ENCODE measurements at regions not wholly inside any gene's neighbourhood (a gene's known extent, or its start where the extent isn't known, plus 50 kb on each side); places are given as distances from the start of the nearest gene placed in this dataset.

DNA sequence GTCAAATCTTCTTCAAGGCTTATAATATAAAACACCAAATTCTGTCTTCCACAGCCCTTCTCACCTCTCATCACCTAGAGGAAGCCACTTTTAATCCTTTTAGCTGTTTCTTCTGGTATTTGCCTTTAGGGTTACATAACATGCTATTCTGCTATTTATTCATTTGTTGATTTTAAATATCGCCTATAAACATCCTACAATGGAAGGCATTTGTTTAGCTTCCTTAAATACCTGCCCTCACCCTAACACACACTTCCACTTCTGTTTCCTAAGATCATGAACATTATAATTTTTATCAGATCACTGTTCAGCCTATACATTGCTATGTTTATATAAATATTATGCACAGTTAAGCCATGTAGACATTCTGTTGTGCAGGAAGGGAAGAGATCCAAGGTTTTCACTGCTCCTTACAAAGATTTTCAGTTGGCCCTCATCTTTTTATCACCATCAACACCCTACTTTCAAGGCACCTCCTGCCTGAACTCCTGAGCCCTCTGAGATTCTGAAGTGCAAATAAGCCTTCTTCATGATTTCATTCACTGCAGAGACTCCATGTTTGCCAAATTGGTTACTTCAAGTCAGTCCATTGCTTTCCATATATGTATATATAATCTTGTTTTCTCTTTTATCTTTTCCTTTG lies 356.9 kb upstream of the ACTBL2 start:
- no peaks in the 10 kb centered on the region for H3K9me2 ChIP-seq (replicated peaks; ENCODE audit: insufficient read depth)
- H3K4me1 ChIP-seq (ENCODE audit: insufficient read depth) = peaks cover 10% of the 10 kb centered on the region
- DNase-seq (ENCODE audit: low spot score) = no peak
- H3K27me3 ChIP-seq = no peaks in the 10 kb centered on the region
- H2AFZ ChIP-seq = no peak overlapping the region
- H3K36me3 ChIP-seq (replicated peaks; ENCODE audit: insufficient read depth, low read depth) = no peaks in the 10 kb centered on the region
- no peaks in the 10 kb centered on the region for H3K9me3 ChIP-seq (ENCODE audit: low read depth)
- no peak overlapping the region for H3K4me3 ChIP-seq
- no peaks in the 10 kb centered on the region for H3K79me2 ChIP-seq
- no peak for TF ChIP-seq EZH2phosphoT487 (IDR thresholded peaks at IDR 0.05; ENCODE audit: low read depth, severe bottlenecking, unreplicated experiment)
- TF ChIP-seq, protein P1, sequence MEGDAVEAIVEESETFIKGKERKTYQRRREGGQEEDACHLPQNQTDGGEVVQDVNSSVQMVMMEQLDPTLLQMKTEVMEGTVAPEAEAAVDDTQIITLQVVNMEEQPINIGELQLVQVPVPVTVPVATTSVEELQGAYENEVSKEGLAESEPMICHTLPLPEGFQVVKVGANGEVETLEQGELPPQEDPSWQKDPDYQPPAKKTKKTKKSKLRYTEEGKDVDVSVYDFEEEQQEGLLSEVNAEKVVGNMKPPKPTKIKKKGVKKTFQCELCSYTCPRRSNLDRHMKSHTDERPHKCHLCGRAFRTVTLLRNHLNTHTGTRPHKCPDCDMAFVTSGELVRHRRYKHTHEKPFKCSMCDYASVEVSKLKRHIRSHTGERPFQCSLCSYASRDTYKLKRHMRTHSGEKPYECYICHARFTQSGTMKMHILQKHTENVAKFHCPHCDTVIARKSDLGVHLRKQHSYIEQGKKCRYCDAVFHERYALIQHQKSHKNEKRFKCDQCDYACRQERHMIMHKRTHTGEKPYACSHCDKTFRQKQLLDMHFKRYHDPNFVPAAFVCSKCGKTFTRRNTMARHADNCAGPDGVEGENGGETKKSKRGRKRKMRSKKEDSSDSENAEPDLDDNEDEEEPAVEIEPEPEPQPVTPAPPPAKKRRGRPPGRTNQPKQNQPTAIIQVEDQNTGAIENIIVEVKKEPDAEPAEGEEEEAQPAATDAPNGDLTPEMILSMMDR (IDR thresholded peaks at IDR 0.05; ENCODE audit: poor library complexity) = no peak
- no peak for TF ChIP-seq EZH2 (IDR thresholded peaks at IDR 0.05; ENCODE audit: borderline replicate concordance)
- 87% methylated on average over 1 of the region's 1 CpG for WGBS (ENCODE audit: low lambda C conversion rate, missing lambda C conversion rate)
- H4K20me1 ChIP-seq (ENCODE audit: insufficient read depth, poor library complexity, severe bottlenecking) = no peaks in the 10 kb centered on the region
- H3K27ac ChIP-seq = no peak overlapping the region
- H3K4me2 ChIP-seq = no peak overlapping the region

DNA sequence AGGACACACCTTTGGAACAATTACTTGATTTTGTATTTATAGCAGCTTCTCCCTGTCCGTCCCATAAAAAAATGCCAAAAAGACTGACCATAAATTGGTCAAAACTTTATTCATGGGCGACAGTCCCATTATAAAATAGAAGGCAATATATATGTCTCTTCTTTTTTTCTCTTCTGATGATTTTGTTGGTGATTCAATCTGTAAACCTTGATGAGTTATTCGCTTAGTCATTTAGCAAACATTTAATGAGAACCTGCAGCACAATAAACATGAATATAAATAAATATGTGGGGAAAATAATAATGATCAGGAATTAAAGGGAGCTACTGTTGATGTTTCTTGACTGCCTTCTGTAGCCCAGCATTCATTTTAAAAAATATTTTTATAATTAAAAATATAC lies 356.4 kb upstream of the ACTBL2 start:
- Histone ChIP-seq H3K79me2 (no peaks in the 10 kb centered on the region), H3K4me1 (ENCODE audit: insufficient read depth) (peaks cover 11% of the 10 kb centered on the region), H4K20me1 (ENCODE audit: insufficient read depth, poor library complexity, severe bottlenecking) (no peaks in the 10 kb centered on the region), H2AFZ (no peak overlapping the region), H3K27ac (no peak overlapping the region), H3K9me2 (replicated peaks; ENCODE audit: insufficient read depth) (no peaks in the 10 kb centered on the region), H3K4me3 (no peak overlapping the region), H3K36me3 (replicated peaks; ENCODE audit: insufficient read depth, low read depth) (no peaks in the 10 kb centered on the region), H3K27me3 (no peaks in the 10 kb centered on the region), H3K9me3 (ENCODE audit: low read depth) (no peaks in the 10 kb centered on the region), H3K4me2 (no peak overlapping the region)
- no peak for DNase-seq (ENCODE audit: low spot score)
- TF ChIP-seq EZH2 (IDR thresholded peaks at IDR 0.05; ENCODE audit: borderline replicate concordance) = no peak
- TF ChIP-seq EZH2phosphoT487 (IDR thresholded peaks at IDR 0.05; ENCODE audit: low read depth, severe bottlenecking, unreplicated experiment) = no peak
- TF ChIP-seq, protein P1 (IDR thresholded peaks at IDR 0.05; ENCODE audit: poor library complexity) = no peak
- 90% methylated on average over 3 of the region's 3 CpGs for WGBS (ENCODE audit: low lambda C conversion rate, missing lambda C conversion rate)

DNA sequence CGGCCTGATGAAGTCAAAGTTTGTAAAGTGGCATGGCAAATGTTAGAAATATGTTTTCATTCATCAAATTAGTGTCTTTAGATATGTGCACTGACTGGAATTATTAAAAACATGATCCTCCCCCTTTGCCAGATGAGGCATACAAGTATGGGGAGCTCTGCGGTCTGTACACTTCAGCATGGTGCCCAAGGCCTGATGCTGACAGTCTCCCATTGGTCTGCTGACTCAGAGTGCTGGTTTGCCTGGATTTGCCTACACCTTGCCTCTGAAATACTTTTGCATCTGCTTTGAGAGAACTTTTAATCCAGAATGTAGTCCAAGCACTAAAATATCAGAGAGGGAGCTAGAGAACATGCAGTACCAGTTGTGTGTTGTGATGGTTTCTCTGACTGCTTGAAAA lies 354.3 kb upstream of the ACTBL2 start:
- no peak overlapping the region for H3K27ac ChIP-seq
- H3K9me3 ChIP-seq (ENCODE audit: low read depth) = no peaks in the 10 kb centered on the region
- H3K79me2 ChIP-seq = no peaks in the 10 kb centered on the region
- no peaks in the 10 kb centered on the region for H3K36me3 ChIP-seq (replicated peaks; ENCODE audit: insufficient read depth, low read depth)
- DNase-seq (ENCODE audit: low spot score) = no peak
- TF ChIP-seq EZH2 (IDR thresholded peaks at IDR 0.05; ENCODE audit: borderline replicate concordance) = no peak
- TF ChIP-seq, protein P1 (IDR thresholded peaks at IDR 0.05; ENCODE audit: poor library complexity) = no peak
- TF ChIP-seq EZH2phosphoT487 (IDR thresholded peaks at IDR 0.05; ENCODE audit: low read depth, severe bottlenecking, unreplicated experiment) = no peak
- H3K4me3 ChIP-seq = no peak overlapping the region
- WGBS (ENCODE audit: low lambda C conversion rate, missing lambda C conversion rate) = 100% methylated on average over 2 of the region's 2 CpGs
- no peak overlapping the region for H2AFZ ChIP-seq
- H3K27me3 ChIP-seq = no peaks in the 10 kb centered on the region
- H3K9me2 ChIP-seq (replicated peaks; ENCODE audit: insufficient read depth) = no peaks in the 10 kb centered on the region
- peaks cover 11% of the 10 kb centered on the region for H3K4me1 ChIP-seq (ENCODE audit: insufficient read depth)
- no peak overlapping the region for H3K4me2 ChIP-seq
- no peaks in the 10 kb centered on the region for H4K20me1 ChIP-seq (ENCODE audit: insufficient read depth, poor library complexity, severe bottlenecking)

Data from hepatocyte (in vitro differentiated cells).